Thyroid gland (tissue), 4 donors: ENCODE measurements at regions not wholly inside any gene's neighbourhood (a gene's known extent, or its start where the extent isn't known, plus 50 kb on each side); places are given as distances from the start of the nearest gene placed in this dataset.

Source experiments
- CTCF ChIP-seq, 6 experiments: fragments of 200-600 bp in 3 of 6; fragments of 450-650 bp in 3 of 6; sonication (generic) in 3 of 6; IDR thresholded peaks; one replicate each; pipeline ENCODE4 v1.5.1; 2016 to 2019; ENCODE audit warnings: antibody characterized with exemption in 6 of 6, mild to moderate bottlenecking in 2 of 6, inconsistent platforms in 1 of 6, moderate library complexity in 1 of 6
- POLR2A ChIP-seq, 2 donors: fragments of 450-650 bp; IDR thresholded peaks; one replicate each; pipeline ENCODE4 v1.6.1; 2017; ENCODE audit warnings: antibody characterized with exemption in 2 of 2, mild to moderate bottlenecking in 2 of 2, moderate library complexity in 1 of 2

GRCh38 chr14:101072531-101072930 is 169.0 kb upstream of the RTL1 start:
- TF ChIP-seq CTCF (IDR thresholded peaks at IDR 0.05) (no peak), POLR2A (IDR thresholded peaks at IDR 0.05) (no peak)
